ENCODE measurements at regions not wholly inside any gene's neighbourhood (a gene's known extent, or its start where the extent isn't known, plus 50 kb on each side); places are given as distances from the start of the nearest gene placed in this dataset.

- TF ChIP-seq POLR2A (IDR thresholded peaks at IDR 0.05; ENCODE audit: low read depth, low read length) (no peak), PAX5 (IDR thresholded peaks at IDR 0.05; ENCODE audit: insufficient read depth, low read length, severe bottlenecking) (no peak), POLR2AphosphoS5 (IDR thresholded peaks at IDR 0.05; ENCODE audit: low read depth, low read length) (no peak), TAF1 (IDR thresholded peaks at IDR 0.05; ENCODE audit: low read depth, low read length) (no peak), SPI1 (IDR thresholded peaks at IDR 0.05; ENCODE audit: low read depth, low read length) (no peak)
These were observed 95.8 kb upstream of the ABCB5 start for GRCh38 chr7:20519645-20520044.
